ENCODE measurements at regions not wholly inside any gene's neighbourhood (a gene's known extent, or its start where the extent isn't known, plus 50 kb on each side); places are given as distances from the start of the nearest gene placed in this dataset.
"Not testable (repeated sequence)": the region's sequence is repeated elsewhere in the genome, so short reads cannot be mapped to it uniquely, and the experiment has no call there.

DNA sequence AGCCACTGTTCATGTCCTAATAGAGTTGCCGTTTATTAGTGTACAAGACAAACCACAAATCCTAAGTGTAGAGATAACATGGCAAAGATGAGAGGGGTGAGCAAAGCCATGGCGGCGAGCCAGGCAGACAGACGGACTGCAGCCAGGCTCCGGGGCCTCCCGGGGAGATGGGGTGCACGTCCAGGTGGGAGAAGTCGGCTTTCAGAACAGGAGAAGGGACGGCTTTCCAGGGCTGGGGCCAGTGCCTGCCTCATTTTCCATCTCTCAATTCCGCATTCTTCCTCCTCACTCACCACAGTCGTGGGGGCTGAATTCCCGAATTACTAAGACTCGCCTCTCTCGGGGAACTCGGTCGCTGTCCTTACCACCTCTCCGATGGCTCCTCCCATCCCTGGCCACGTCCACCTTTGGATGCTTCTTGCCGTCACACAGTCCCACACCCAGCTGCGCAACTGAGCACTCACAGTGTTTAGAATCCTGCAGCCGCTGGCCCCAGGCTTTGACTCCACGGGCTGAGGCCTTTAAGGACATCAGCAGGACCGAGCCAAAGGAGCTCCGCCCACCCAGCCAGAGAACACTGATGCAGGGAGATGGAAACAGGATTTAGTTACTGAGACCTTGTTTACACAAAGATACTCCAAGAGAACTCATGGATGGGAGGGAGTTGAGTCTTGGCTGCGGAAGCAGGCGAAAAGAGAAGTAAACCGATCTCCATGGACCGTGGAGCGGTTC lies 59.7 kb downstream of the RNF112 start:
- intact Hi-C loops (cut with DNase I), result no loop called here
- DNase-seq, result peak in 1 of 42 donors; percentile 19

DNA sequence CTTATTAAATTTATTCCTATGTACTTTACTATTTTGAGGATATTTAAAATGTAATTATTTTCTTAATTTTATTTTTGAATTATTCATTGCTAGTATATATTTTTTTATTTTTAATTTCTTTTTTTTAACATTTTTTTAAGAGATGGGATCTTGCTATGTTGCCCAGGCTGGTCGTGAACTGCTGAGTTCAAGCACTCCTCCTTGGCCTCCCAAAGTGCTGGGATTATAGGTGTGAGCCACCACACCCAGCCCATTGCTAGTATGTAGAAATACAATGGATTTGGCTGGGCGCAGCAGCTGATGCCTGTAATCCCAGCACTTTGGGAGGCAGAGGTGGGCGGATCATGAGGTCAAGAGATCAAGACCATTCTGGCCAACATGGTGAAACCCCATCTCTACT lies 59.2 kb upstream of the SLC47A1 start:
- intact Hi-C loops (cut with DNase I); DNase-seq: not testable (repeated sequence)

DNA sequence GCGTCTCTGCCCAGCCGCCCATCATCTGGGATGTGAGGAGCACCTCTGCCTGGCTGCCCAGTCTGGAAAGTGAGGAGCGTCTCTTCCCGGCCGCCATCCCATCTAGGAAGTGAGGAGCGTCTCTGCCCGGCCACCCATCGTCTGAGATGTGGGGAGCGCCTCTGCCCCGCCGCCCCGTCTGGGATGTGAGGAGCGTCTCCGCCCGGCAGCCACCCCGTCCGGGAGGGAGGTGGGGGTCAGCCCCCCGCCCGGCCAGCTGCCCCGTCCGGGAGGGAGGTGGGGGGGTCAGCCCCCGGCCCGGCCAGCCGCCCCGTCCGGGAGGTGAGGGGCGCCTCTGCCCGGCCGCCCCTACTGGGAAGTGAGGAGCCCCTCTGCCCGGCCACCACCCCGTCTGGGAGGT lies 57.9 kb upstream of the SLC47A1 start:
- intact Hi-C loops (cut with DNase I); DNase-seq: not testable (repeated sequence)

DNA sequence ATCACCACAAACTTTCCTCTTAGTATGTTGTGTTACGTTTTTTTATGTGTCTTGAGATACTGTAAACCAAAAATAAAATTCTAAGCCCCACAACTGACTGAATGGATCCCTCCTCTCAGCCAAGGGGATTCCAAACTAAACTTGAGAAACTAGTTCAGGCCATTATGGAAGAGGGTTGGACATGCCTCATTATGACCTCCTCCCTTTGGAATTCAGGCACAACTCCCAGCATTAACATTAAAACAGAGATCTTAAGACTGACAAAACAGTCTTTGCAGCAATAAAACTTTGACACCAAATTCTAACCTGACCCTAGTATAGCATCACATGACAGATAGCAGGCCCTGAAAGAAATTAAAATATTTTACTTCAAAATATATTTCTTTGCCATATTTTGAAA lies 51.1 kb upstream of the SLC47A1 start:
- no peak for DNase-seq
- intact Hi-C loops (cut with DNase I), result no loop called here

All from head of caudate nucleus (tissue), 42 donors.